ENCODE measurements at regions not wholly inside any gene's neighbourhood (a gene's known extent, or its start where the extent isn't known, plus 50 kb on each side); places are given as distances from the start of the nearest gene placed in this dataset.

GRCh38 chr7:53611043-53611442 lies 575.6 kb downstream of the POM121L12 start:
- Histone ChIP-seq H2BK20ac (ENCODE audit: low read depth, low read length) (no peak overlapping the region), H2BK5ac (ENCODE audit: low read depth, low read length, poor library complexity, severe bottlenecking) (no peak overlapping the region), H4K5ac (ENCODE audit: low read depth, low read length) (no peak overlapping the region), H2AK9ac (replicated peaks; ENCODE audit: low read depth, low read length, poor library complexity) (no peak overlapping the region), H2AK5ac (ENCODE audit: low read depth, low read length) (no peak overlapping the region), H3K27ac (ENCODE audit: insufficient read depth, low read length) (no peak overlapping the region), H2BK120ac (ENCODE audit: low read depth, low read length) (no peak overlapping the region), H4K20me1 (ENCODE audit: insufficient read depth, low read length) (no peaks in the 10 kb centered on the region), H4K8ac (ENCODE audit: low read depth in 2 of 2, low read length in 2 of 2) (no peak overlapping the region), H3K27me3 (ENCODE audit: control insufficient read depth, insufficient read depth, low read length) (no peaks in the 10 kb centered on the region), H3K4ac (ENCODE audit: low read depth, low read length) (no peak overlapping the region), H3K4me3 (ENCODE audit: insufficient read depth, low read depth, low read length) (no peak overlapping the region), H3K9ac (ENCODE audit: low read depth, low read length) (no peak overlapping the region), H2AFZ (replicated peaks; ENCODE audit: low read length, poor library complexity) (no peak overlapping the region), H3K18ac (ENCODE audit: low read depth, low read length) (no peak overlapping the region), H2BK15ac (ENCODE audit: low read depth, low read length) (no peak overlapping the region), H3K23ac (ENCODE audit: low read depth, low read length) (no peak overlapping the region), H4K91ac (ENCODE audit: insufficient read depth, low read depth, low read length) (no peak overlapping the region), H3K9me1 (ENCODE audit: insufficient read depth, low read length) (no peaks in the 10 kb centered on the region), H3K4me1 (ENCODE audit: control insufficient read depth, insufficient read depth, low read length) (no peaks in the 10 kb centered on the region), H3K14ac (replicated peaks; ENCODE audit: low read depth, low read length) (no peak overlapping the region), H3K36me3 (ENCODE audit: control insufficient read depth, insufficient read depth, low read length) (no peaks in the 10 kb centered on the region), H3K79me1 (ENCODE audit: low read depth in 1 of 2, low read length in 2 of 2) (no peaks in the 10 kb centered on the region), H3K56ac (ENCODE audit: extremely low read depth, insufficient read depth, low read length) (no peak overlapping the region), H3K4me2 (ENCODE audit: low read depth, low read length) (no peak overlapping the region), H3K9me3 (ENCODE audit: control insufficient read depth, insufficient read depth, low read length) (peaks cover 3% of the 10 kb centered on the region)
- no TSS peak for BruUV-seq (replicated peaks)
- in situ Hi-C loops (cut with MboI; ENCODE audit: low sequenced_read_pairs): no loop called here
- WGBS, 2 experiments (ENCODE audit: extremely low coverage in 2 of 2, insufficient read length in 1 of 2): no CpG with 5 or more reads among the region's 3 CpGs
- dilution Hi-C loops (cut with HindIII; ENCODE audit: low sequenced_read_pairs, unreplicated experiment): no loop called here
- DNase-seq: no peak
- ChIA-PET POLR2A (ENCODE audit: unreplicated experiment) (no interaction called here), CTCF (no interaction called here)
- intact Hi-C loops (cut with micrococcal nuclease): no loop called here
- no peak for TF ChIP-seq MAZ (IDR thresholded peaks at IDR 0.05; ENCODE audit: borderline replicate concordance, low read depth, low read length)
- ATAC-seq (ENCODE audit: low read depth): no peak
